GM12864 (cell line): ENCODE measurements at regions not wholly inside any gene's neighbourhood (a gene's known extent, or its start where the extent isn't known, plus 50 kb on each side); places are given as distances from the start of the nearest gene placed in this dataset.

Experiments used
- DNase-seq: peaks from one replicate; pipeline ENCODE4 v3.0.0-alpha.2; 2011; ENCODE audit warnings: low read depth
- H3K4me3 ChIP-seq: 2 replicates; pipeline ENCODE4 v1.5.1; 2011; ENCODE audit warnings: mild to moderate bottlenecking, low read depth, low read length, control low read depth
- CTCF ChIP-seq: IDR thresholded peaks from 2 replicates; pipeline ENCODE4 v1.5.1; 2011; ENCODE audit warnings: low read depth, mild to moderate bottlenecking, moderate library complexity, low read length, control low read depth, inconsistent platforms; ENCODE audit errors: missing control alignments

GRCh38 chr10:25695586-25695985, 238.4 kb upstream of the MYO3A start:
- no peak for DNase-seq
- no peak for TF ChIP-seq CTCF
- H3K4me3 ChIP-seq: no peak overlapping the region

- TF ChIP-seq CTCF: no peak
- no peak for DNase-seq
- H3K4me3 ChIP-seq: no peak overlapping the region
Measured at GRCh38 chr10:25696013-25696708, 237.9 kb upstream of the MYO3A start.

- H3K4me3 ChIP-seq: no peak overlapping the region
- TF ChIP-seq CTCF: no peak
- no peak for DNase-seq
Measured at GRCh38 chr10:25697412-25697811, 236.6 kb upstream of the MYO3A start.

GRCh38 chr10:25698638-25699037, 235.4 kb upstream of the MYO3A start:
- no peak for TF ChIP-seq CTCF
- no peak overlapping the region for H3K4me3 ChIP-seq
- DNase-seq: no peak

- DNase-seq: no peak
- H3K4me3 ChIP-seq: no peak overlapping the region
- no peak for TF ChIP-seq CTCF
Measured at GRCh38 chr10:25699631-25700030, 234.4 kb upstream of the MYO3A start.

- no peak for TF ChIP-seq CTCF
- DNase-seq: no peak
- no peak overlapping the region for H3K4me3 ChIP-seq
Measured at GRCh38 chr10:25701652-25702051, 232.4 kb upstream of the MYO3A start.

- no peak for TF ChIP-seq CTCF
- no peak overlapping the region for H3K4me3 ChIP-seq
- no peak for DNase-seq
Measured at GRCh38 chr10:25704622-25705021, 229.4 kb upstream of the MYO3A start.
